ENCODE measurements at regions not wholly inside any gene's neighbourhood (a gene's known extent, or its start where the extent isn't known, plus 50 kb on each side); places are given as distances from the start of the nearest gene placed in this dataset.
"Not testable (repeated sequence)": the region's sequence is repeated elsewhere in the genome, so short reads cannot be mapped to it uniquely, and the experiment has no call there.

GRCh38 chr3:177461765-177462164 is 264.5 kb upstream of the TBL1XR1 start:
- no peak for DNase-seq

GRCh38 chr3:177463341-177463740 is 266.1 kb upstream of the TBL1XR1 start:
- not testable (repeated sequence) for DNase-seq

DNA sequence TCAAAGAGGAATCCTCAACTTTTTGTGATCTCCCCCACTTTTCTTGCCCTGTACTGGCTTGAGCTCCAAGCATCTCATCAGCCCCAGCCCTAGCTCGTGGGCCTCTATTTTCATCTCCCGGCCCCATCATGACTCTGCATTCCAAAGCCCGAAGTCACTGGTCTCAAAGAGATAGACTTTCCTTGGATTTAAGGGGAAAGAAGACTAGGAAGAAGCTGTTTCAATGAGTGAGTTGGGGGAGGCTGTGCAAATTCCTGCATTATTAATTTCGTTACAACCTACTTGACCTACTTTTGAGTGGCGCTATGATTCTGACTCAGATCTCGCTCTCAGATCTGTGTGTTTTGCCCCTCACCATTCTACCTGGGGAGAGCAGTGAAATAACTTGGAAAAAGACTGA is 266.6 kb upstream of the TBL1XR1 start:
- no peak for DNase-seq

DNA sequence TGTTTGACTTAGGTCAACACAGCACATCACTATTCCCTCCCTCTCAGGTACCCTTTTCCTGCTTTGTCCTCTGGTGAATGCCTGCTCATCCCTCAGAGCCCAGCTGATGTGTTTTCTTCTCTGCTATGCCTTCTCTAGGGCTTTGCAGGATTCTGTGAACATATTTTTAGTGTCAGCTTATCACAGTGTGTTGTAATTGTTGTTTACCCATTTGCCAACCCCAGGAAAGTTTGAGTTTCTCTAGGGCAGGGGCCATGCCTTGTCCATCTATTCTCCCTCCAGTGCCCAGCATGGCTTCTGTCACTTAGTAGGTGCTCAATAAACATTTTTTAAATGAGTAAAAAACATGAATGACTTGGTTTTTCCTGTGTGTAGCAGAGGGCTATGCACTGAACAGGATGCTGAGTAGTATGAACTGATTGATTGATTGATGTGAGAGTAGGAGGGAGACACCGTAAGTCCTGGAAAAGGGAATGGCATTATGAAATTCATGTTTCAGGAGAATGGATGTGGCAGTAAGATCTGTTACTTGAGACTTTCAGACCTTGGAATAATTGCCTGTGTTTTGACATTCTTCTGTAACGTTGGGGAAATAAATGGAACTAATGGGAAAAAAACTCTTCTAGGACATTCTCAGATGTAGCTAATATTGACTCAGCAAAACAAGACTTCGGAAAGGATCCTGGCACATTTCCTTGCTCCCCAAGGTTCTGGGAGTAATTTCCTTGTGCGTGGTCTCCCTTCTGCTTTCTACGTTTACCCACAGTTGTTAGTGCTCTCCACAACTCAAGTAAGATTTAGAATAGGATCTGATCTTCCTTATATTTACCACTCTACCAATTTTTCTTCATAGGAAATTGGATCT is 267.3 kb upstream of the TBL1XR1 start:
- no peak for DNase-seq

GRCh38 chr3:177465257-177465642 is 268.0 kb upstream of the TBL1XR1 start:
- DNase-seq: no peak

GRCh38 chr3:177466074-177466473 is 268.8 kb upstream of the TBL1XR1 start:
- DNase-seq: no peak

DNA sequence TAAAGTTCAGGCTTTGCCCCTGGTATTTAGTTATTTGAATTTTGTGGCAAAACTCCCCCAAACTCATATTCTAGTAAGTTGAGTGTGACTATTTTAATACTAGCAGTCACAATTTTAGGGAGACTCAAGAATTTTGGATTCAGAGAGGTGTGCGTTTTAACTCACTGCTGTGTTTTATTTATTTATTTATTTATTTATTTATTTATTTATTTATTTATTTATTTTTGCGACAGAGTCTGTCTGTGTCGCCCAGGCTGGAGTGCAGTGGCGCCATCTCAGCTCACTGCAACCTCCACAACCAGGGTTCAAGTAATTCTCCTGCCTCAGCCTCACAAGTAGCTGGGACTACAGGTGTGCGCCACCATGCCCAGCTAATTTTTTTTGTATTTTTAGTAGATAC is 269.3 kb upstream of the TBL1XR1 start:
- not testable (repeated sequence) for DNase-seq

- no peak for DNase-seq
Measured at GRCh38 chr3:177467247-177467985, 270.1 kb upstream of the TBL1XR1 start.

DNA sequence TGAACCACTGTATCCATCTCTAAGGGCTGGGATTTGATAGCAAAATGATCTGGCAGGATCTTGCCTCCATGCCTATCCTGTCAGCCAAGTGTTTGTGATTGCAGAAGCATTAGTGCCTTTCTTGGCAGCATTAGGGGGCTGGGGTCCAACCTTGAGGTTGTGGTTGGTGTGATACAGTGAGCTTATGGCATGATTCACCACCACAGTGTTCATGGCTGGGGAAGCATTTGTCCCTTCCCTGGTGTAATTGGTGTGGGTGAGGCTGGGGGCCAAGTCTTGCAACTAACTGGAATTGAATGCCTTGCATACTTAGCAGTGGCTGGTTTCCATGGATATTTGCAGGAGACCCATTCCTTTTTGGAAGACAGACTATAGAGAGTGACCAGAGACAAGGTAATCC is 271.0 kb upstream of the TBL1XR1 start:
- no peak for DNase-seq

- DNase-seq: no peak
Measured at GRCh38 chr3:177468816-177469215, 271.5 kb upstream of the TBL1XR1 start.

DNA sequence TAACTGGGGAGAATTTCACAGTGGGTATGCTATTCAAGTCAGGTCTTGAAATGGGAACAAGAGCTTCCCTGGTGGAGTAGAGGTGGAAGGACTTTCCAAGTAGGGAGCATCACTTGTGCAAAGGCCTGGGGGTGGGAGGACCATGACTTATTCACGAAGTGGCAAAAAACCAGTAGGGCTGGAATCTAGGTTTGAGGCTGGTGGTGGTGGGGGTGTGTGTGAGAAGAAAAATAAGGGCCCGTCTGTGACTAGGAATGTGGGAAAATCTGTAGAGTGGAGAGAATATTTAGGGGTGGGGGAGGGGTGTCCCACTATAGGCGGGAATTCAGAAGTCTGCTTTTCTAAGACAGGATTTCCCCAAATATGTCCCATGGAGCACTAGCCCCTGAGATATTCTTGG is 271.9 kb upstream of the TBL1XR1 start:
- DNase-seq: no peak

- no peak for DNase-seq
Measured at GRCh38 chr3:177470197-177470941, 273.1 kb upstream of the TBL1XR1 start.

GRCh38 chr3:177471733-177472480 is 274.6 kb upstream of the TBL1XR1 start:
- DNase-seq: no peak

GRCh38 chr3:177473184-177473583 is 275.9 kb upstream of the TBL1XR1 start:
- no peak for DNase-seq

GRCh38 chr3:177473903-177474302 is 276.6 kb upstream of the TBL1XR1 start:
- no peak for DNase-seq

GRCh38 chr3:177474652-177475355 is 277.5 kb upstream of the TBL1XR1 start:
- no peak for DNase-seq

DNA sequence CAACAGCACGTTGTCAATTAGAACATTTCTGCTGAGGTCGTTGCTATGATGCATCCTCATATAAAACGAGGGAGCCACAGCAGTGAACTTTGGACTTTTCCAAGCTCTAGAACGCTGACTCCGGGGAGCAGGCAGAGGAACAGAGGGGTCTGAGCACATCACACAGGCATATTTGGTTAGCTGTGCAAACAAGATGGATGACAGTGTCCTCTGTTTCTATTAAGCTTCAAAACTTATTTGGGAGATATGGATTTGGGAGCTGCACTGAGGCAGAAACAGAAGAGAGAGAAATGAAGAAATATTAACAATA is 278.0 kb upstream of the TBL1XR1 start:
- DNase-seq: no peak

- DNase-seq: no peak
Measured at GRCh38 chr3:177476495-177476894, 279.2 kb upstream of the TBL1XR1 start.

DNA sequence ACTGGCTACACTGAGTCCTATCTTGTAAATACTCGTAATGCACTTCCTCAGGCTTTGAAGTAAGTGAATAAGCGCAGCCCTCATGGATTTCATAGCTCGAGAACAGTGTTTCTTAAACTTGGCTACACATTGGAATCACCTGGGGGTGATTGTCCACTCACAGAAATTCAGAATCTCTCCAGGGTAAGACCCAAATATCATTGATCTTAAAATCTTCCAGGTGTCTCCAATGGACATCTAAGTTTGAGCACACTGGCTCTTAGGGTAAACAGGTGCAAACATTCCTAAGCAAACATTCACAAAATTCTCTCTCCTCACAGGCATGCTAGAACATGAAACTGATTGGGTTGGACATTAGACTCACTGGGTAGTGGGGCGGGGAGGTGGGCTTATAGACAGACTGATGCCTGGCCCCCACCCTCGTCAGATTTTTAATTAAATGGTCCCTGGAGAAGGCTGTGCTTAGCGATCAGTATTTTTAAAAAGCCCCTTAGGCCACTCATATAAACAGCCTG is 279.7 kb upstream of the TBL1XR1 start:
- DNase-seq: no peak

GRCh38 chr3:177478170-177478867 is 281.0 kb upstream of the TBL1XR1 start:
- DNase-seq: peak in 1 of 2 donors; percentile 32

GRCh38 chr3:177479630-177480029 is 282.3 kb upstream of the TBL1XR1 start:
- no peak for DNase-seq

Measured in inflammatory macrophage (primary cell).